ENCODE measurements at regions not wholly inside any gene's neighbourhood (a gene's known extent, or its start where the extent isn't known, plus 50 kb on each side); places are given as distances from the start of the nearest gene placed in this dataset.

GRCh38 chr14:62002642-62003041 is 240.4 kb downstream of the SNAPC1 start:
- Histone ChIP-seq H3K4me3 (no peak overlapping the region), H3K36me3 (ENCODE audit: control insufficient read depth in 4 of 4, insufficient read depth in 4 of 4, low read length in 4 of 4) (no peaks in the 10 kb centered on the region), H3K27ac (ENCODE audit: low read depth in 1 of 2, low read length in 1 of 2) (no peak overlapping the region), H3K27me3 (ENCODE audit: control insufficient read depth in 3 of 3, insufficient read depth in 3 of 3, low read length in 2 of 3) (no peaks in the 10 kb centered on the region), H3K9me3 (ENCODE audit: control insufficient read depth in 4 of 4, insufficient read depth in 3 of 4, low read length in 3 of 4) (no peaks in the 10 kb centered on the region), H3K9ac (ENCODE audit: insufficient read depth in 1 of 2, low read length in 2 of 2) (no peak overlapping the region), H3K4me1 (ENCODE audit: control insufficient read depth in 5 of 5, insufficient read depth in 5 of 5, low read length in 5 of 5) (no peaks in the 10 kb centered on the region)
- no peak for DNase-seq
- no peak for ATAC-seq (ENCODE audit: insufficient read depth, low FRiP score)
- no peak for TF ChIP-seq CTCF (IDR thresholded peaks at IDR 0.05; ENCODE audit: control extremely low read depth, extremely low read depth)
- WGBS, 2 donors: 58 to 81% methylated on average over 1 of the region's 1 CpG

GRCh38 chr14:62003701-62004100 is 241.5 kb downstream of the SNAPC1 start:
- Histone ChIP-seq H3K9ac (ENCODE audit: insufficient read depth in 1 of 2, low read length in 2 of 2) (no peak overlapping the region), H3K4me1 (ENCODE audit: control insufficient read depth in 5 of 5, insufficient read depth in 5 of 5, low read length in 5 of 5) (no peaks in the 10 kb centered on the region), H3K36me3 (ENCODE audit: control insufficient read depth in 4 of 4, insufficient read depth in 4 of 4, low read length in 4 of 4) (no peaks in the 10 kb centered on the region), H3K27ac (ENCODE audit: low read depth in 1 of 2, low read length in 1 of 2) (no peak overlapping the region), H3K9me3 (ENCODE audit: control insufficient read depth in 4 of 4, insufficient read depth in 3 of 4, low read length in 3 of 4) (no peaks in the 10 kb centered on the region), H3K27me3 (ENCODE audit: control insufficient read depth in 3 of 3, insufficient read depth in 3 of 3, low read length in 2 of 3) (no peaks in the 10 kb centered on the region), H3K4me3 (no peak overlapping the region)
- WGBS, 2 donors: 44 to 69% methylated on average over 2 of the region's 2 CpGs
- no peak for DNase-seq
- no peak for TF ChIP-seq CTCF (IDR thresholded peaks at IDR 0.05; ENCODE audit: control extremely low read depth, extremely low read depth)
- no peak for ATAC-seq (ENCODE audit: insufficient read depth, low FRiP score)

- H3K36me3 ChIP-seq (ENCODE audit: control insufficient read depth in 4 of 4, insufficient read depth in 4 of 4, low read length in 4 of 4): no peaks in the 10 kb centered on the region
- no peaks in the 10 kb centered on the region for H3K4me1 ChIP-seq (ENCODE audit: control insufficient read depth in 5 of 5, insufficient read depth in 5 of 5, low read length in 5 of 5)
- DNase-seq (peak in 1 of 3 donors; percentile 6), ATAC-seq (ENCODE audit: insufficient read depth, low FRiP score) (no peak)
- no peak overlapping the region for H3K27ac ChIP-seq (ENCODE audit: low read depth in 1 of 2, low read length in 1 of 2)
- no peak overlapping the region for H3K9ac ChIP-seq (ENCODE audit: insufficient read depth in 1 of 2, low read length in 2 of 2)
- H3K9me3 ChIP-seq (ENCODE audit: control insufficient read depth in 4 of 4, insufficient read depth in 3 of 4, low read length in 3 of 4): no peaks in the 10 kb centered on the region
- no peak for TF ChIP-seq CTCF (IDR thresholded peaks at IDR 0.05; ENCODE audit: control extremely low read depth, extremely low read depth)
- no peak overlapping the region for H3K4me3 ChIP-seq
- no peaks in the 10 kb centered on the region for H3K27me3 ChIP-seq (ENCODE audit: control insufficient read depth in 3 of 3, insufficient read depth in 3 of 3, low read length in 2 of 3)
- 81 to 90% methylated on average over 6 of the region's 6 CpGs for WGBS, 2 donors
Observed at GRCh38 chr14:62006116-62006731, 244.0 kb downstream of the SNAPC1 start.

GRCh38 chr14:62015243-62015642 is 253.0 kb downstream of the SNAPC1 start:
- Histone ChIP-seq H3K36me3 (ENCODE audit: control insufficient read depth in 4 of 4, insufficient read depth in 4 of 4, low read length in 4 of 4) (no peaks in the 10 kb centered on the region), H3K9ac (ENCODE audit: insufficient read depth in 1 of 2, low read length in 2 of 2) (no peak overlapping the region), H3K27me3 (ENCODE audit: control insufficient read depth in 3 of 3, insufficient read depth in 3 of 3, low read length in 2 of 3) (no peaks in the 10 kb centered on the region), H3K9me3 (ENCODE audit: control insufficient read depth in 4 of 4, insufficient read depth in 3 of 4, low read length in 3 of 4) (no peaks in the 10 kb centered on the region), H3K27ac (ENCODE audit: low read depth in 1 of 2, low read length in 1 of 2) (no peak overlapping the region), H3K4me3 (no peak overlapping the region), H3K4me1 (ENCODE audit: control insufficient read depth in 5 of 5, insufficient read depth in 5 of 5, low read length in 5 of 5) (no peaks in the 10 kb centered on the region)
- no peak for TF ChIP-seq CTCF (IDR thresholded peaks at IDR 0.05; ENCODE audit: control extremely low read depth, extremely low read depth)
- ATAC-seq (ENCODE audit: insufficient read depth, low FRiP score) (no peak), DNase-seq (no peak)
- 43 to 64% methylated on average over 1 of the region's 1 CpG for WGBS, 2 donors
